Glomerular visceral epithelial cell (primary cell): ENCODE measurements at regions not wholly inside any gene's neighbourhood (a gene's known extent, or its start where the extent isn't known, plus 50 kb on each side); places are given as distances from the start of the nearest gene placed in this dataset.

Experiments used
- DNase-seq: peaks from one replicate; pipeline ENCODE4 v3.0.0-alpha.2; 2016; ENCODE audit errors: extremely low spot score

DNA sequence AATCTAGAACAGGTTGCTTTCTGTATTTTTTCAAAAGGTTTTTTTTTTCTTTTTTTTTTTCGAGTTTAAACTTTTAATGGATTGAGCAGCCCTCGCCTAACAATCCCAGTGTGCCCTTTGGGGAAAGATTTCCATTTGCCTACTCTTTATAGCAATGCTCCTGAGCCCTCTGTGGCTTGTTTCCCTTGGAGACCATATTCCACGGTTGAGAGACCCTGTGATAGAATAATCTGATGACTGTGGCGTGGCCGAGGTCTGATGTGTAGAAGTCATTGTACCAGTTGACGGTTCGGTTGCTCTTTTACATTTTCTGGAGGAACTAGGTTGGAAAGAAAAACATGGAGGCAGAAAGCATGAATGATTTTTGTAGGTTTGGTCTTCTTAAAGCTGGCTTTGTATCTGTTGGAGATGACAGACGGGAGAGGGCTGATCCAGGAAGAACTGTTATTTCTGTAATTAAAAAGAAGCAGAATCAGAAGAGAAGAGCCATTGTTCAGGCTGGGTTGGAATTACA lies 305.7 kb upstream of the NRIP1 start:
- DNase-seq = no peak

DNA sequence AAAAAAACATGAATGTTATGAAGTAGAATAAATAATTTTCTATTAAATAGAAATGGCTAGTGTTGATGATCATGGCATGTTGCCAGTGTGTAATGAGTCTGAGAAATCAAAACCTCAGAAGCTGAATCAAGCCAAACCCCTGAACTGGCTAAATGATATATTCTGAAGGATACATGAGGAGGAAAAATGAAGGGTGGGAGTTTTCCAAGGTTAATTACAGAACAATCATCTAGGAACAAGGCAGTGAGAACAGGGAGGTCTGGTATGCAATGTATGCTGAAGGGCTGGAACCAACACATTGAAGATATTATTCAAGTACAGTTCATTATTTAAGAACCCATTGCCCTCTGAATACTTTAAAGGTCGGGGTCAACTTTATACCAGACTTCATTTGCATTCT lies 309.1 kb upstream of the NRIP1 start:
- DNase-seq = no peak

DNA sequence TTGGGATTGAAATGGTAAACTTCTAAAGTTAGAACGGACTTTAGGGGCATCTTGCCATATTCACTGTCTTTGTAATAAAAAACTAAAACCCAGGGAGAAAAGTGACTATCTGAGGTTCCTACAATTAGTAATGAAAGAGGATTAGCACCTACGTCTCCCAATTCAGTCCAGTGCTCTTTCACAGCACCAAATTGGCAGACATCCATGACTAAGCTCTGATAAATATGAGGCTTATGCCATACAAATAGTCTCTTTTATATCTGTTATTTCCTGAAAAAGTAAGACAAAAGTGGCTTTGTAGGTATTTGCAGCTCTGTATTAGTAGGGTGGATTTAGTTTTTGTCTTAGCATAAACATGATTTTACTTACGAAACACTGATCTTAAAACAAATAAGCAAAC lies 315.0 kb upstream of the NRIP1 start:
- no peak for DNase-seq

DNA sequence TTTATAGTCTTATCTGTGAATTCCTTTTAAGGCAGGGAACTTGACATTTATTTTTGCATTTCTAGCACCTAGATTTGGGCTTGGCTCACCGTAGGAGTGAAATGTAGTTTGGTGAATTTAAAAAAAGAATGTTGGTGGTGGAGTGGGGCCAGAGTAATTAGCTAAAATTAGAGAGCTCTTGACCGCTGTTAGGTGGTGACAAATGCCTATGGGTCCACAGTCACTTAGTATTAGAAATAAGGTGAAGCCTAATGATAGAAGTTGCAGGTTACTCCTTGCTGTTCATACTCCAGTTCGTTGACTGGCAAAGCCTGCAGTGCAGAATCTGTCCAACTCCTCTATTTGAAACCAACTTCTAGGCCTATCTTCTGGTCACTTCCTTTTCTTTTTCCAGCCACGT lies 318.8 kb upstream of the NRIP1 start:
- no peak for DNase-seq

DNA sequence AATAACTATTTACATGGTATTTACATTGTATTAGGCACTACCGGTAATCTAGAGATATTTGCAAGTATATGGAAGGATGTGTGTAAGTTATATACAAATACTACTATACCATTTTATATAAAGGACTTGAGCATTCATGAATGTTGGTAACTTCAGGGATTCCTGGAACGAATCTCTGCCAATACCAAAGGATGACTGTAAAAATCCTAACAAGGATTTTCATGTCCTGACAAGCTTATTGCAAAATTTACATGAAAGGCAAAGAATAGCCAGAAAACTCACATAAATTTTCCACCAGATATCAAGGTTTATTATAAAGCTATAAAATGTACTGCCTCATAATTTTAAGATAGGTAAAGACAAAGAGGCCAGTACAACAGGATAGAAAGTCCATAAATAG lies 325.2 kb upstream of the NRIP1 start:
- DNase-seq = no peak

DNA sequence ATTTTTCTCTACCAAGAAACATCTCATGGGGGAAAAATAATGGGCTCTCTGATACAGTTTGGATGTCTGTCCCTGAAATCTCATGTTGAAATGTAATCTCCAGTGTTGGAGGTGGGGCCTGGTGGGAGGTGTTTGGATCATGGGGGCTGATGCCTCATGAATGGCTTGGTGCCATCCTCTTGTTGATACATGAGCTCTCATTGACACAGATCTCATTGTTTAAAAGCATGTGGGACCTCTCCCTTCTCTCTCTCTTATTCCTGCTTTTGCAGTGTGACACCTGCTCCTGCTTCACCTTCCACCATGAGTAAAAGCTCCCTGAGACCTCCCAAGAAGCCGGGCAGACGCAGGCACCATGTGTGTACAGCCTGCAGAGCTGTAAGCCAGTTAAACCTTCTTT lies 332.5 kb upstream of the NRIP1 start:
- DNase-seq = no peak

DNA sequence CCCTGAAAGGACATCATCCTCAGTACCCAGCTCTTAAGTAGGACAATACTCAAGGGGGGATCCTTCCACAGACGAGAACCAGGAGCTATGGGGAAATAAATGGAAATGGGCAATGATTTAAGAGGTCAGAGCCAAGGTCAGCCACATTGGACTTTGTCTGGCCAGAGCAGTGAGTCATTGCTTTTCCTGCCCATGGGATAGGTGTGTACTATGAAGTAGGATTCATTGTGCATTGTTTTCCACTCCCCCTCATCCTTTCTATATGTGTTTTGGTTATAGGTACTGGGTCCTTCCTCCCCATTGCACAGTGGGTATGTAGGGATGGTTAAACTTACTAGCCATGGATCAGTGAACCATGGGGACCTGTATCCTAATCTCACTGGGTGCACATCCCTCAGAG lies 328.9 kb upstream of the USP25 start:
- no peak for DNase-seq

- DNase-seq = no peak
Measured at GRCh38 chr21:15401331-15401730, 328.5 kb upstream of the USP25 start.

DNA sequence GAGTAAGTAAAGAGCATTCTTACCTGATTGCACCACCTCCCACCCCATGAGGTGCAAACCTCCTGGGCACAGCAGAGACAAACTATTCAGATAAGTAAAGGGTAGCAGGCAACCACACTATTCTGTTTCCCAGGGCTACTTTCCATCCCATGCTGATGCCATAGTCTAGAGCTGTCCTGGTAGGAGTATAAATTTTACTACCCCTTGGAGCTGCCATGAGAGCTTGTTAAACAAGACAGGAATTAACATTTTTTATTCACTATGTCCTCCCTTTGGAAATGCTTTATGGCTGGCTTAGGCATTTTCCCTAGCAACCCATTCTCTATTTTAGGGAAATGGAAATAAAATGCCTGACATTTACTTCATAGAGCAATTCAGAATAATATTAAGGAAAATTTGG lies 324.6 kb upstream of the USP25 start:
- DNase-seq = no peak

DNA sequence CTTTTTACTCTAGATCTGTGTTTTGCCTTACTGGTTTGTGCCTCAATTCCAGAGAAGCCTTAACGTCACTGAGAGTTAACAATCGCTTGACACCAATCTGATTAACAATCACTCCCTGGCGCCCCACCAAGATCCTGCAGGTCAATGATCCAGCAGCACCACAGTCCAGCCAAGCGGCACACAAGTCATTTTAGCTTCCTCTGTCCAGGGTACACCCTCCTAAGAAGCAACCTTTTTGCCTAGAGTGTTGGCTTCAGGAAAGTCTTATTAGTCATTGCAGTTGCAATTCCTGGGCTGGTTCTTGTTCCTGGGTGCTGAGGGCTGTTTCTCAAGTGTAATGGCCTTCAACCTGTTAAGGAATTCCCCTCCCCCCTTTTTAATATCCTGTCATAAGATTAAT lies 323.0 kb upstream of the USP25 start:
- DNase-seq = no peak

- DNase-seq = no peak
Measured at GRCh38 chr21:15407585-15407984, 322.2 kb upstream of the USP25 start.

DNA sequence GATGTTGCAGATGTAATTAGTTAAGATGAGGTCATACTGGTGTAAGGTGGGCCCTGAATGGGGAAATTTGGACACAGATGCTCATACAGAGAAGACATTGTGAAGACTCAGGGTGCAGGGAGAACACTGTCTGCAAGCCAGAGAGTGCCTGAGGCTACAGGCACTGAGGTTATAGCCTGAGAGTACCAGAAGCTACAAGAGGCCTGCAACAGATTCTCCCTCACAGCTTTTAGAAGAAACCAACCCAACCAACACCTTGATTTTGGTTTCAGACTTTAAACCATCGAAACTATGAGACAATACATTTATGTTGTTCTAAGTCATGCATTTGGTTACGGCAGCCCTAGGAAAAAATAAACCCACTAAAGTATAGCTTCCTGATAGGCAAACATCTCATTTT lies 321.7 kb upstream of the USP25 start:
- no peak for DNase-seq

- DNase-seq = no peak
Measured at GRCh38 chr21:15409031-15409430, 320.8 kb upstream of the USP25 start.

GRCh38 chr21:15410853-15411252 lies 318.9 kb upstream of the USP25 start:
- DNase-seq = no peak

GRCh38 chr21:15414057-15414456 lies 315.7 kb upstream of the USP25 start:
- DNase-seq = no peak

- DNase-seq = peak; percentile 20
Measured at GRCh38 chr21:15415541-15416261, 314.1 kb upstream of the USP25 start.

GRCh38 chr21:15421441-15421881 lies 308.3 kb upstream of the USP25 start:
- no peak for DNase-seq

- no peak for DNase-seq
Measured at GRCh38 chr21:15421947-15422346, 307.8 kb upstream of the USP25 start.

GRCh38 chr21:15422783-15423182 lies 307.0 kb upstream of the USP25 start:
- DNase-seq = peak; percentile 48

DNA sequence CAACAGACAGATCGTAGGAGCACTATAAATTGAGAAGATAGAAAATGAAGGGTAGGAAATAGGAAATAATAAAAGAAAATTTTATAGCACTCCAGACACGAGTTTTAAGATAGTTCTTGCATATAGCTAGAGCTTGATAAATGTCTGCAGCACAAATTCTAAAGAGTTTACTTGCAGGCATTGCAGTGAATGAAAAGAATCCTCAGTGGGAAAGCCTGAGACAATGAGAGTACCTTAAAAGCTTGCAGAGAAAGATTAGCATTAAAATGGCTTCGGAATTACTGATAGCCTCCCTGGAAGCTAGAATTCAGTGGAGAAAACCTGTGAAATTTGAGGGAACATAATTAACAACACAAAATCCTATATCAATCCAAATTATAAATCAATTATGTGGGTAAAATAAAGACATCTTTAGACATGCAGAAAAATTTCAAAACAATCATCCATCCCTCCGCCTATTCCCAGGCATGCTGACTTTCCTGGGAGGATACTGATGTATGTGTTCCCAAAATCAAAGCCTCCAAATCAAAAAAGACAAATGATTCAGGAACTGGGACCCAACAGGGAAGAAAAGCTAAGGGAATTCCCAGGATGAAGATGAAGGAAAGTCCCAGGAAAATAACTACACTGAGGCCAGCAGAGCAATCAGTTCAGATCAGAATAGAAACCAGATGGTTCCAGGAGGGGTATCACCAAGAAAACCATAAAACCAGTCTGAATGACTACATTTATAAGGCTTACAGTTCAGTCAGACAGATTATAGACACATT lies 305.9 kb upstream of the USP25 start:
- no peak for DNase-seq

- no peak for DNase-seq
Measured at GRCh38 chr21:15425049-15425448, 304.7 kb upstream of the USP25 start.

- DNase-seq = no peak
Measured at GRCh38 chr21:15430023-15430422, 299.8 kb upstream of the USP25 start.

DNA sequence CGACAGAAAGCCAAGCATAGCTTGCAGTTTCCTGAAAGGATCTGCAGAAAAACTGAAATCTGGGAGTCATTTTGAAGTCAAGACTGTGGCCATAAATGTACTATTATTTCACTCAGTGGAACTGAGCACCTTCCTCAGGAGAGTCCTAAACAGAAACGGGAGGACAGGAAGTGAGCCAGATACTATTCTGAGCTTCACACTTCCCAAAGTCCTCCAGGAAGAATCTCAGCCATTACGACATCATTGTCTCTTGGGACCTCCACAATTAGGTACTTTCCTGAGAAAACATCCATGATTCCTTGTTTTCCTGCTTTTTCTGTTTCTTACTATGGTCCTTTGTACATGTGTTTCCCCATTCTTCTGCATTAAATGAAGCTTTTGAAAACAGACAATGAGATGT lies 299.2 kb upstream of the USP25 start:
- DNase-seq = no peak
